HAP-1 (cell line): ENCODE measurements at regions not wholly inside any gene's neighbourhood (a gene's known extent, or its start where the extent isn't known, plus 50 kb on each side); places are given as distances from the start of the nearest gene placed in this dataset.
"Not testable (repeated sequence)": the region's sequence is repeated elsewhere in the genome, so short reads cannot be mapped to it uniquely, and the experiment has no call there.

ENCODE experiments used
- DNase-seq, 2 experiments: peaks; one replicate each; pipeline ENCODE4 v3.0.0-alpha.2; 2016 to 2020; ENCODE audit warnings: low spot score in 2 of 2
- H3K27me3 ChIP-seq: fragments of 250-450 bp; sonication (Bioruptor Pico); 2 replicates; pipeline ENCODE4 v1.5.1; 2020; ENCODE audit warnings: low read depth, mild to moderate bottlenecking, moderate library complexity
- H3K36me3 ChIP-seq: fragments of 250-450 bp; sonication (Bioruptor Pico); replicated peaks from 2 replicates; pipeline ENCODE4 v1.5.1; 2020; ENCODE audit warnings: mild to moderate bottlenecking
- H3K4me1 ChIP-seq: fragments of 250-450 bp; sonication (Bioruptor Pico); 2 replicates; pipeline ENCODE4 v1.5.1; 2020; ENCODE audit warnings: mild to moderate bottlenecking
- H3K4me3 ChIP-seq: fragments of 250-450 bp; sonication (Bioruptor Pico); 2 replicates; pipeline ENCODE4 v1.5.1; 2020; ENCODE audit warnings: mild to moderate bottlenecking, moderate library complexity
- H3K9me3 ChIP-seq: fragments of 250-450 bp; sonication (Bioruptor Pico); 2 replicates; pipeline ENCODE4 v1.5.1; 2020; ENCODE audit warnings: mild to moderate bottlenecking, moderate library complexity
- in situ Hi-C: fragments of 300-500 bp; cut with MboI; formaldehyde crosslinking; loops from 3 replicates; pipeline ENCODE4 v1.14.3; 2020; ENCODE audit warnings: low sequenced_read_pairs, inconsistent platforms, mixed read lengths

DNA sequence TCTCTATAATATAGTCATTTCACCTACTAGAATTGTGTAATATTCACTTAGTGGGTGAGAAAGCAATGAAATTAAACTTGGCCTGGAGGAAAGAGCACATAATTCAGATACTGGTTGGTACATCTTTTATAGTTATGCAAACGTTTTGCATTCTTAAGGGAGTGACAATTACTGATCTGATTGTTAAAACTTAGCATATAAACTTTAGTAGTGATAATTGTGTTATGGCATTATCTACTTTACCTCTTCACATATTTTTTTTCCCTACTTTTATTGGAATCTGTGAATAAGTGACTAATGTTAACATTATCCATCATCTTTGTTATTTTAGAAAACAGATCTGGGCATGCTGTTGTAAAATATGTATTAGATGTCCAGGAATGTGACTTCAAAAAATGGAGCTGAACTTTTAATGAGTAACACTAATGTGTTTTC is 217.4 kb upstream of the GIMD1 start:
- no peaks in the 10 kb centered on the region for H3K9me3 ChIP-seq
- H3K36me3 ChIP-seq = no peaks in the 10 kb centered on the region
- H3K27me3 ChIP-seq = no peaks in the 10 kb centered on the region
- H3K4me1 ChIP-seq = no peaks in the 10 kb centered on the region
- in situ Hi-C loops = no loop called here
- H3K4me3 ChIP-seq = no peak overlapping the region
- peak in 1 of 2 experiments; percentile 8 for DNase-seq

DNA sequence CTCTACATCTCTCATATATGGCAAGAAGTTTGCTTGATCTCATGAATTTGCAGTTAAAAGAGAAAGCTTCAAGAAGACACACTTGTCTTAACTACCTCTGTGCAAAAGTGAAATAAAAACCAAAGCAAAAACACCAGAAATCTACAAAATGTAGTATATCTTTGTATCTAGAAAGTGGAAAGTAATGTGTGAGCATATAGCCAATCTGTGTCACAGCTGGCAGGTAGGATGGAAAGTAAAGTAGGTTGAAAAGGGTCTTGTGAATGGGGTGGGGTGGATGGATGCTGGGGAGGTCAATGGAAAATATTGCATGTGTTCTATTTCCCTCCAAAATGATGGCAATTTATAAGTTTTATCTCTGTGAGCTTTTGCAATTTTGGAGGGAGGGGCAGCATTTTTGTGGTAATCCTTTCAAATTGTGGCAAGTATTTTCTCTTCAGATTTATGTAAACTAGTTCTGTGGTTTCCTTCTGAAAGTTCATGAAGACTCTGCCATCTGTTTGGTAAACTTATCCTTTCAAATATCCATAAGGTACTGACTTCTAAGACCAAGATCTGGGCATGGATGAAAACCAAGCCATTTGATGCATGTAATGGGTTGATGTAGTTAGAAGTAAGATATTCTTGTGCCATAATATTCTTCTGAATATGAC is 215.9 kb upstream of the GIMD1 start:
- Histone ChIP-seq H3K27me3 (no peaks in the 10 kb centered on the region), H3K36me3 (no peaks in the 10 kb centered on the region), H3K4me3 (no peak overlapping the region), H3K4me1 (no peaks in the 10 kb centered on the region), H3K9me3 (no peaks in the 10 kb centered on the region)
- in situ Hi-C loops = no loop called here
- no peak for DNase-seq

DNA sequence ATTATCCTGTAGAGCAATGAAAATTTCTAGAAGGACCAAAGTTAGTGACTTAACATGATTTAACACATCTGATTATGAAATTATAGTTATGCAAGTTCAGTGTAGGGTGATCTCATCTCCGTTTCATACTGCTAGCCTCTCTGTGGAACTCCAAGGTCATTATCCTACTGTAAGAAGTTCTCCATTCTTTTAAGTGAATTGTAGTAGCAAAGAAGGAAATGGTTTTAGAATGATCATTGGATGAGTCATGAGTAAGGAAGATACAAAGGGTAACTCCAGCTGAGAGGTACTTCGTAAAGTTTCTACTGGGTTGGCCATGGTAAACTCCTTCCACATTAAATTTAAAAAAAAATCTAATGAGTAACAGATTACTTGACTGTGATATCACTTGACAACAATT is 215.0 kb upstream of the GIMD1 start:
- no peaks in the 10 kb centered on the region for H3K36me3 ChIP-seq
- H3K27me3 ChIP-seq = no peaks in the 10 kb centered on the region
- no peak for DNase-seq
- no peak overlapping the region for H3K4me3 ChIP-seq
- no peaks in the 10 kb centered on the region for H3K9me3 ChIP-seq
- H3K4me1 ChIP-seq = no peaks in the 10 kb centered on the region
- in situ Hi-C loops = no loop called here

DNA sequence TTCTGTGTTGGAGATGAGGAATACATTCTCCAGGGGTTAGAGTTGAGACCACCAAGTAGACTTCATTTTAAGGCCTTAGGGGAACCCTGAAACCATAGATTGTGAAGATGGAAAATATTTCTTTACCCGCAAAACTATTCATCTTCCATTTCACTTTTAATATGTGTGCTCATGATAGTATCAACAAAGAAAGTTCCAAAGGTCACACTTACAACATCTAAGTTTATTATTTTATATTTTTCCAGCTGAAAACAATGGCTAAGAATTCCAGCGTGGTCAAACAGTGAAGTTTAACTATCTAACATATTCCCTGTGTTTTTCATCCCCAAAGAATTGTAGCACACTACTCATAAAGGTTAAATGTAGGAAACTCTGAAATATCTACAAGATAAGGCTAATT is 214.5 kb upstream of the GIMD1 start:
- H3K4me1 ChIP-seq = no peaks in the 10 kb centered on the region
- in situ Hi-C loops = no loop called here

DNA sequence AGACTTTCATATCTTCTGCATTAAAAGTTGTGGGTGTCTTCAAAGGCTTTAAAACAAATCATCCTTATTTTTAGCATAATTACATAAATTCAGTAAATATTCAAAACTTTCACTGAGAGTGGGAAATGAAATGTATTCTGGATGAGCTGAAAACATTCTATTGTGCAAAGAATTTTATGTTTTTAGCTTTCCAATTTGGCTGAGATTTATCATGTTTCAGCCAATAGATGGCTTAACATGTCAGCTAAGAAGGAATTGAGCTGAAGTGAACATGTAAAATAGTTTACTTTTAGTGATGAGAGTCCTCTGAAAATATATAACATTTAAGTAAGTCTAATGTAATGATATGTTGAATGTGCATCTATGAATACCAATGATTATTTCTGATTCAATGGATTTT is 213.5 kb upstream of the GIMD1 start:
- in situ Hi-C loops = no loop called here
- Histone ChIP-seq H3K4me1 (no peaks in the 10 kb centered on the region), H3K9me3 (no peaks in the 10 kb centered on the region), H3K36me3 (no peaks in the 10 kb centered on the region), H3K27me3 (no peaks in the 10 kb centered on the region), H3K4me3 (no peak overlapping the region)
- DNase-seq = no peak

More for the DNA sequence above, 214.5 kb upstream of the GIMD1 start:
- DNase-seq = no peak
- H3K9me3 ChIP-seq = no peaks in the 10 kb centered on the region
- no peaks in the 10 kb centered on the region for H3K36me3 ChIP-seq
- H3K27me3 ChIP-seq = no peaks in the 10 kb centered on the region
- H3K4me3 ChIP-seq = no peak overlapping the region

DNA sequence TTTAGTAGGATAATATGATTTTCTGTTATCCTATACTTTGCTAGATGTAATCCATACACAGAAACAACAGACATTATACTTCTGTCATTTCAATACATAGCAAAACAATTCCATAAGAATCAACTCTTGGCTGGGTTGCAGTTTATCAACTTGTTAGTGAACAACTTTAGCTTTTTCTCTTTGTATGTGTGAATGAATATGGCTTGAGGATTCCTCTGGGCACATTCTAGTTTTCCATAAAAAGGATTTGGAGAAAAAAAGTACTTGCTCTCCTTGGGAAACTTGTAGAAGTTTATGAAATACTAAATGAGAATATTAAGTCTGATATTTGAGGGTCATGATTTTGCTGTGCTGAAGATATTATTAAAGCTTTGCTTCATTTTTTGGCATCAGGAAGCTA is 210.7 kb upstream of the GIMD1 start:
- Histone ChIP-seq H3K4me3 (no peak overlapping the region), H3K36me3 (no peaks in the 10 kb centered on the region), H3K9me3 (no peaks in the 10 kb centered on the region), H3K27me3 (no peaks in the 10 kb centered on the region), H3K4me1 (no peaks in the 10 kb centered on the region)
- in situ Hi-C loops = no loop called here
- DNase-seq = no peak

DNA sequence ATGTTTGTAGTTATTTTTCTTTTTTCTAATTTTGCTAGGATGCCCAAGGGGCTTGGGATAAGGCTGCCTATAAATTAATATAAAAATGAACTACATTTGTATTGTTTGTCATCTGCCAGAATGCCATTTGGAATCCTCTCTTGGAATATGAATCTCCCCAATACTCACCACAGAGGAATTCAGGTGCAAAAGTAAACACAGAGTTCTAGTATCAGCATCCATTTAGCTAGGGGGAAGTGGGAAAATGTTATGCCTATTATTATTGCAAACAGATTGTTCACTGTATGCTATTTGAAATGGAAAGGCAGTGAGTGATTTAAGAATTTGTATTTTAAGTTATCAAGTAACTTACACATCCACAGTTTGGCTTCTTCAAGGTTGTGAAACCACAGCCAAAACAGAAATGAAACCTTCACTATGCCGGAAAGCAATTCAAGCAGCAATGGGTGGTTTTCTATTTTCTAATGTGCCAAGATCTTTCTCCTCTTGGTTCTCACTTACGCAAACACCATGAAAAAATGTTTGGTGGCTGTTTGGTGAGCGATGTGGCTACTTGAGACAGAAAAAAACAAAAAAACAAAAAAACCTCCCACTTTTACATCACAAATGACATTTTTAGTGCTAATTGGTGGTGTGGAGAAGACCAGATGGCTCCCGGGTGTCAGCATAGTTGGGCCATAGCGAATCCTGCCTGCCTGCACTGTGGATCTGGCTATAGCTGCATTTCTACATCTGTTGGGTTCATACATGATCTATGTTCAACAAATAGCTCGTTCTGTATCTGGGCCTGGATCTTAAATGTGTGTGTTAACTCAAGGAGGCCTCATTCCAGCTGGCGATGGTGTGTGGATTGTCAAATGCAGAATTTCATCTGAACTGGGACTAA is 200.8 kb upstream of the GIMD1 start:
- no peak for DNase-seq
- no peaks in the 10 kb centered on the region for H3K36me3 ChIP-seq
- no peaks in the 10 kb centered on the region for H3K9me3 ChIP-seq
- no peak overlapping the region for H3K4me3 ChIP-seq
- no peaks in the 10 kb centered on the region for H3K27me3 ChIP-seq
- in situ Hi-C loops = no loop called here
- H3K4me1 ChIP-seq = no peaks in the 10 kb centered on the region; the same call in 1 of the 2 replicates

DNA sequence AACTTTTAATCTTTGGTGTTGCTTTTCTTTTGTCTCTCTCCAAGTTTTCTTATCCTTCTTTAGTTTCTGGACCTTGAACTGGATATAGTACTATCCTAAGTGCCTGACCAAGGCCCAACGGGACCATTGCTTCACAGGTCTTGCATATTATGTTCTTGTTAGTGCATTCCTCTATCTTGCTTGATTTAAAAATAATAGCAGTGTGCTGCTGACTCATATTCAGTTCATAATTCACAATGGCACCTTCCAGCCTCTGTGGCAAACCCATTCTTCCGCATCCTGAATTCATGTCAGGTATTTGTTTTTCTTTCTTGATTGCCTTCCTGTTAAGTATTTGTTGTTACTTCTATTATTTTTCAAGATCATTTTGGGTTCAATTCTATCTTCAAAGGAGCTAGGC is 197.1 kb upstream of the GIMD1 start:
- Histone ChIP-seq H3K9me3 (no peaks in the 10 kb centered on the region), H3K4me1 (no peaks in the 10 kb centered on the region; the same call in 1 of the 2 replicates), H3K36me3 (no peaks in the 10 kb centered on the region), H3K27me3 (no peaks in the 10 kb centered on the region), H3K4me3 (no peak overlapping the region)
- in situ Hi-C loops = no loop called here
- no peak for DNase-seq

DNA sequence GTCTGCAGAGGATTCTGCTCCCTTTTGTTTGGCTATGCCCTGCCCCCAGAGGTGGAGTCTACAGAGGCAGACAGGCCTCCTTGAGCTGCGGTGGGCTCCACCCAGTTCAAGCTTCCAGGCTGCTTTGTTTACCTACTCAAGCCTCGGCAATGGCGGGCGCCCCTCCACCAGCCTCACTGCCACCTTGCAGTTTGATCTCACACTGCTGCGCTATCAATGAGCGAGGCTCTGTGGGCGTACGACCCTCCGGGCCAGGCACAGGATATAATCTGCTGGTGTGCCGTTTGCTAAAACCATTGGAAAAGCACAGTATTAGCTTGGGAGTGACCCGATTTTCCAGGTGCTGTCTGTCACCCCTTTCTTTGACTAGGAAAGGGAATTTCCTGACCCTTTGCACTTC is 195.1 kb upstream of the GIMD1 start:
- H3K4me1 ChIP-seq, H3K4me3 ChIP-seq, in situ Hi-C loops, H3K36me3 ChIP-seq, H3K27me3 ChIP-seq, DNase-seq, H3K9me3 ChIP-seq: not testable (repeated sequence)

DNA sequence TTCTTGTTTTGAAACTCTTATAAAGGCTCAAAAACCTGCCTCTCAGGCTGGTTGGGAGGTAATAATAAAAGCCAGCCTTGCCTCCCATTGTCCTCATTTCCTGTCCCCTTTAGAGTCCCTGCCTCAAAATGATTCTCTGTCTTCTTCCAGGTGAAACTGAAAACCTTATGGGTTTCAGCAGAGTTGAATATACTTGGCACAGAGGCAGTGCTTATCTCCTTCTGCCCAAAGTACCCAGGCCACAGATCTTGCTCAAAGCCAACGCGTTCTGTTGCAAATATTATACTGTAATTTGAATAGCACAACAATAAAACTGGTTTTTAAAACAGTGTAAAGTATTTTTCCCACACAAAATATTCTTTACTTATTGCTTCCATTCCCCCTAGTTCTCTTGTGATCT is 183.1 kb upstream of the GIMD1 start:
- in situ Hi-C loops = no loop called here
- Histone ChIP-seq H3K9me3 (no peaks in the 10 kb centered on the region), H3K4me3 (no peak overlapping the region), H3K4me1 (no peaks in the 10 kb centered on the region), H3K36me3 (no peaks in the 10 kb centered on the region), H3K27me3 (no peaks in the 10 kb centered on the region)
- DNase-seq = no peak

DNA sequence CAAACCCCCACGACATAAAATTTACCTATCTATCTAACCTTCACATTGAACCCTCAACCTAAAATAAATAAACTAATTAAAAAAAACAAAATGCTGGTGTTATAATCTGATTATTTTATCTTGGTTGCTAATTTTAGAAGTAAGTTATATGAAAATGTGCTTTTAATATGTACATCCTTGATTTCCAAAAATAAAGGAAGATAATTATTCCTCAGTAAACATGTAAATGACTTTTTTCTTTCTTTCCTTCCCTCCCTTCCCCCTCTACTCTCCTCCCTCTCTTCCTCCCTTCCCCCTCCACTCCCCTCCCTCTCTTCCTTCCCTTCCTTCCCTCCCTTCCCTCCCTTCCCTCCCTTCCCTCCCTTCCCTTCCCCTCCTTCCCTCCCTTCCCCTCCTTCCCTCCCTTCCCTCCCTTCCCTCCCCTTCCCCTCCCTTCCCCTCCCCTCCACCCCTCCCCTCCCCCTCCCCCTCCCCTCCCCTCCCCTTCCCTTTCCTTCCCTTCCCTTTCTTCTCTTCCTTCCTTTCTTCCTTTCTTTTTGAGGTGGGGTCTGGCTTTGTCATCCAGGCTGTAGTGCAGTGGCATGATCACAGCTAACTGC is 180.0 kb upstream of the GIMD1 start:
- Histone ChIP-seq H3K4me1 (no peaks in the 10 kb centered on the region), H3K9me3 (no peaks in the 10 kb centered on the region), H3K4me3 (no peak overlapping the region), H3K36me3 (no peaks in the 10 kb centered on the region), H3K27me3 (no peaks in the 10 kb centered on the region)
- DNase-seq = no peak
- in situ Hi-C loops = no loop called here

DNA sequence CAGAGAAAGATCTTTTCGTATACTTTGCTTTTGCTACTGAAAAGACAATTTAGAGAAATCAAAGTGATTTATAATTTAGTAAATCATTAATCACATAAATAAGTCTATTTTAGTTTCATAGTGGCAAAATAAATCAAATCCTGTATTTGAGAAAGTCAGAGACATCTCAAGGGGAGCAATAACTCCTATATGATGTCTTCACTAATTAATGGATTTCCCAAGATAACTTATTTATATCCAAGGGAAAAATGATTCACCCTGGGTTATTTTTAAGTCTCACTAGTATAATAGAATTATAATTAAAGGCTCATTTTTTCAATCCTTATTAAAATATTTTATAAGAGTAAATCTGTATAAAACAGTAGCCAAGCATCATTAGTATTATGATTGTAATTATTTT is 177.8 kb upstream of the GIMD1 start:
- Histone ChIP-seq H3K36me3 (no peaks in the 10 kb centered on the region), H3K4me1 (no peaks in the 10 kb centered on the region), H3K27me3 (no peaks in the 10 kb centered on the region), H3K9me3 (no peaks in the 10 kb centered on the region), H3K4me3 (no peak overlapping the region)
- in situ Hi-C loops = no loop called here
- DNase-seq = no peak

DNA sequence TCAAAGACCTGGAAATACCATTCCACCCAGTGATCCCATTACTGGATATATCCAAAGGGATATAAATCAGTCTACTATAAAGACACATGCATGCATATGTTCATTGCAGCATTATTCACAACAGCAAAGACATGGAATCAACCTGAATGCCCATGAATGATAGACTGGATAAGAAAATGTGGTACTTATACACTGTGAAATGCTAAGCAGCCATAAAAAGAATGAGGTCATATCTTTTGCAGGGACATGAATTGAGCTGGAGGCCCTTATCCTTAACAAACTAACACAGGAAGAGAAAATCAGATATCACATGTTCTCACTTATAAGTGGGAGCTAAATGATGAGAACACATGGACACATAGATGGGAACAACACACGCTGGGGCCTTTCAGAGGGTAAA is 174.0 kb upstream of the GIMD1 start:
- DNase-seq = not testable (repeated sequence)

DNA sequence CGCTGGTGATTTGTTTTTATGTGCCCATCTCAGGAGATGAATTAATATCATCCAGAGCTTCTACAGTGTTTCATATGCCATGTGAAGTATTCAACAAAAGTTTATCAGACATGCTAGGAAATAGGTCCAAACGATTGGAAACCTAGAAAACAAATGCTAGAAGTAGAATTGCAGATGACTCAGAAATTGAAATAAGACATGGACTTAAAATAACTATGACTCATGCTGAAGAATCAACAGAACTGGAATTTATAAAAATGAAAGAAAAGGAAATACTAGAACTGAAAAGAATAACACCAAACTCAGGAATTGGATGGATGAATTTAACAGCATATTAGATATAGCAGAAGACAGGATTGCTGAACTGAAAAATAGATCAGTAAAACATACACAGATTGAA is 172.7 kb upstream of the GIMD1 start:
- Histone ChIP-seq H3K4me1 (no peaks in the 10 kb centered on the region), H3K4me3 (no peak overlapping the region), H3K36me3 (no peaks in the 10 kb centered on the region), H3K9me3 (no peaks in the 10 kb centered on the region), H3K27me3 (no peaks in the 10 kb centered on the region)
- DNase-seq = no peak
- in situ Hi-C loops = no loop called here

More for the DNA sequence above, 174.0 kb upstream of the GIMD1 start:
- in situ Hi-C loops, H3K36me3 ChIP-seq, H3K9me3 ChIP-seq, H3K4me3 ChIP-seq, H3K27me3 ChIP-seq, H3K4me1 ChIP-seq: not testable (repeated sequence)
